Central memory CD4-positive, alpha-beta T cell (primary cell): ENCODE measurements at regions not wholly inside any gene's neighbourhood (a gene's known extent, or its start where the extent isn't known, plus 50 kb on each side); places are given as distances from the start of the nearest gene placed in this dataset.

Experiments
- DNase-seq: peaks from one replicate; pipeline ENCODE4 v3.0.0; 2022

GRCh38 chr16:73326770-73327470 is 279.0 kb upstream of the ZFHX3 start:
- no peak for DNase-seq

DNA sequence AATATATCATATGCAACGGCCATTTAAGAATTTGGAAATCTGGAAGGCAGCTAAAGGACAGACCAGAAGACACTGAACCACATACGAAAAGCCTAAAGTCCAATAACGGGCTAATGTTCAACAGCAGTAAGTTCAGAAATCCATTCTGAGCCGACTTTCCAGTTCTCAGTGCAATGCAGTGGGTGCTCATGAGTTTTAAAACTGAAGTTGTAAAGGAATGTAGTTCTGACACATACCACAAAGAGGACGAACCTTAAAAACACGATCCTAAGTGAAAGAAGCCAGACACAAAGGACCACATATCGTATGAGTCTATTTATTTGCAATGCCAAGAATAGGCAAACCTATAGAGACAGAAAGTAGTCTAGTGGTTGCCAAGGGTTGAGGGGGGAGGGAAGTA is 278.3 kb upstream of the ZFHX3 start:
- no peak for DNase-seq

DNA sequence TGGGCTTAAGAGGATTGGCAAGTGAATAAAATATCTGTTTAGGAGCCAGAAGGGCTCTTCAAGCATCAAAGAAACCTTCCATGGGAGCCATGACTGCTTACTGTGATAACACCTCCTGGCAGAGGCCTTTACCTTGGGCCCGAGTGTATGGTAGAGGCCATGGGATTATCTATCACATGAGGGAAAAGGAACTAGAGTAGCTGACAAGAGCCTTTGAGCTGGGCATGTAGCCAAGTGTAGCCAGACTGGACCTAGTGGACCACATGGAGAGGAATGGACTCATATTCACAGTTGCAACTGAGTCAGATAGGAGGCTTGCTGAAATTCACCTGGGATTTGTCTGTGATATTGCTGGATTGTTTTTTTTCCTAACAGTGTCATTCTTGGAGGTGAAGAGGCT is 276.0 kb upstream of the ZFHX3 start:
- no peak for DNase-seq

GRCh38 chr16:73322856-73323255 is 274.9 kb upstream of the ZFHX3 start:
- DNase-seq: no peak

- DNase-seq: no peak
These were observed 273.9 kb upstream of the ZFHX3 start for GRCh38 chr16:73321853-73322252.

GRCh38 chr16:73319737-73320136 is 271.8 kb upstream of the ZFHX3 start:
- DNase-seq: no peak

DNA sequence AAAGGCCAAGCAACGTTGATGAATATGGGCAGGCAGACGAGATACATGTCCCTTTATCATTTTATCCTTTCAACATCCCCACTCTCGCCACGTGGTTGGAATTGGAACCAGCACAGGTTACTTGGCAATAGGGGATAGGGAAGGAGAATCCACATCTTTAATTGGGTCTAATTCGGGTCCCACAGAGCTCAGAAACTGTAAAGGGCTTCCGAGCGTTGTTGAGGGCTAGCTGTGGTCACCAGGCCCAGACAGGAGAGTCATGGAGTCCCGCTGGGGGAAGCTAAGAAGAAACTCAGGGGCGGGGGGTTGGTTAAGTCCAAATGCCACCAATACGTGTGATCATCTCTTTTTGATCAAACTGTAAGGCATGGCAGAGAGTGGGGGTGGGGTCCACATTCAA is 271.3 kb upstream of the ZFHX3 start:
- no peak for DNase-seq

DNA sequence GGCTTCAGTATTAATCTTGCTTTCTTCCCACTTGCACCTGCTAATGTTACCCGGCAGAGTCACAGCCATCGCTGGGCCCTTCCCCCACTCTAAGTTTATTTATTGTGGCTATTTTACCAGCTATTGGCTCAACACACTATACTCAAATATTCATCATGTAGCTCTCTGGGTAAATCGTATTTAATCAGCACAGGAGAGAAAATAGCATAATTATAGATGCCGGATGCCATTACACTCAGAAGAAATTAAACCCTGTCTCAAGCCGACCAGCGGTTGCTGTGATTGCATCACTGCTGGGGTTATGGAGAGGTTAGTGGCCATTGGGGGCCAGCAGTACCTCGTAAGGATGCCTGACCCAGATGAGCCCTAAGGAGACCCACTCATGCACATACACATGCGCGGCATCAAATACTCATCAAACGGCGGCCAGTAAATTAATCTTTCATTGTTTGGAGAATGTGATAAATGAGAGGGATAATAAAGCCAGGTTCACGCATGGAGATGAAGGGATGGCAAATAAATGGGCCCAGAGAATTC is 269.5 kb upstream of the ZFHX3 start:
- DNase-seq: no peak

- no peak for DNase-seq
These were observed 267.7 kb upstream of the ZFHX3 start for GRCh38 chr16:73315645-73316044.

- DNase-seq: no peak
These were observed 266.0 kb upstream of the ZFHX3 start for GRCh38 chr16:73313950-73314349.

- DNase-seq: no peak
These were observed 264.2 kb upstream of the ZFHX3 start for GRCh38 chr16:73311857-73312723.

GRCh38 chr16:73308771-73309170 is 260.8 kb upstream of the ZFHX3 start:
- no peak for DNase-seq

DNA sequence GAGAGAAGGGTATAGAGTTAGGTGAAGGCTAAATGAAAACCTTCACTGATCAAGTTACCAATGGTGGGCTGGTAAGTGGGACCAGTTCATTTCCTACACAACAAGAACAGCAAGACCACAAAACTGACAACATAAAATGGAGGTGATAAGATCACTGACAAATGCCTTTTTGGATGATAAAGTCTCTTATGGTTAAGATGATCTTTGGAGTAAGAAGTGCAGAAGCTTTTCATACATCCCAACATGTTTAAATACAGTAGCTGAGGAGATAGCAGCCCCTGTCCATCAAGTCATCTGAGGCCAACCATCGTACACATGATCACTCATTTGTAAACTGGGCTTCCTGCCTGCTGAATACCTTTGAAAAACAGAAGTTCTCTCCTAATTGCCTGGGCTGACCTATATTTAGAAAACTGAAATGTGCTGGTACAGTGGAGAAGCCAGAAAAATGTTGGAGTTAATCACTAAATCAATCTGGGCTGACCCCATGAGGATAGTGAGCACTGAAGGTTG is 259.0 kb upstream of the ZFHX3 start:
- DNase-seq: no peak

DNA sequence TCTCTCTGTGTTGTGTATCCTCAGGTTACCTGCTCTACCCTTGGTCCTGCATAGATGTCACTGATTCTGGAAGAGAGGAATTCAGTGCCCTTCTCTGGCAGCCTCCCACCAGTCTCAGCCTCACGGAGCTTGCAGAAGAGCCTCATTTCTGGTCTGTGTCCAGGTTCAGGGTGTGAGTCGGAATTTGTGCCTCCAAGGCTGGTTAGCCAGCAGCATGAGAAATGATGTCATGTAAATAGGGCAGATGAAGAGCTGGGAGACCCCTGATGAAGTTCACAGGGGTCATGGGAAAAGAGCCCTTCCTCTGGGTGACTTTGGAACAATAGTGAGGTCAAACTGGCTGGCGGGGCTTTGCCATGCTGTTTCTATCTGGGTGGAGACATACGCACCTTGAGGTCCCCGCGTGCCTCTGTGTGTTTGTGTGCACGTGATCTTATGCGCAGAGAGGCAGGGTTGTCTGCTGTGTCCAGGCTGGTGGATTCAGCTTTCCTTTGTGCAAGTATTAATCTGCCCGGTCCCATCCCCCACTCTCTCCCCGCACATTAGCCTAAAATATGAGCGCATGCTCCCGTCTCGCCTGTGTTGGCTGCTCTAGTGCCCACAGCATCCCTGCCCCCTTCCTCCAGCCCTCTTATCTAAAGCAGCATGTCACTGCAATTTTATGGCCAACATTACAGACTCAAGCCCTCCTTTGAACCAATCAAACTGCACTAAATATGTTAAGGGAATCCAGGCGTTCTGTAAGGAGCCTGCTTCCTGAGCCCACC is 256.3 kb upstream of the ZFHX3 start:
- no peak for DNase-seq

GRCh38 chr16:73302942-73303341 is 255.0 kb upstream of the ZFHX3 start:
- no peak for DNase-seq

DNA sequence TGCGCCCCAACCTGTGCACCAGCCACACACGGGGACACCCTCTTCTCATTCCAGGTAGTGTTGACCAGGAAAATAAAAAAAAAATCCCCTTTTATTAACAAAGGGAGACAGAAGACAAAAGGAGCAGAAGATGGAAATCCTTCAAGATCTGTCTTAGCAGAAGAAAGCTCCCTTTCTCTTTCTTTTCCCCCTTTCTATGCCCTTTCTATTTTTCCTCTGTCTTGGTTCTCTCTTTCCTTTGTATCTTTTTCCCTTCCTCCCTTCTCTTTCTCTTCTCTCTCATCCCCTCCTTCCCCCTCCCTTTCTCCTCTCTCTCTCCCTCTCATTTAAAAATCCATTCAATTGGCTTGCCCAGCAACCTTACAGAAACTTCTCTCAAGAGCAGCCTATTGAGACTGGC is 254.1 kb upstream of the ZFHX3 start:
- no peak for DNase-seq

GRCh38 chr16:73299346-73299745 is 251.4 kb upstream of the ZFHX3 start:
- DNase-seq: no peak

- DNase-seq: no peak
These were observed 250.6 kb upstream of the ZFHX3 start for GRCh38 chr16:73298562-73298961.

DNA sequence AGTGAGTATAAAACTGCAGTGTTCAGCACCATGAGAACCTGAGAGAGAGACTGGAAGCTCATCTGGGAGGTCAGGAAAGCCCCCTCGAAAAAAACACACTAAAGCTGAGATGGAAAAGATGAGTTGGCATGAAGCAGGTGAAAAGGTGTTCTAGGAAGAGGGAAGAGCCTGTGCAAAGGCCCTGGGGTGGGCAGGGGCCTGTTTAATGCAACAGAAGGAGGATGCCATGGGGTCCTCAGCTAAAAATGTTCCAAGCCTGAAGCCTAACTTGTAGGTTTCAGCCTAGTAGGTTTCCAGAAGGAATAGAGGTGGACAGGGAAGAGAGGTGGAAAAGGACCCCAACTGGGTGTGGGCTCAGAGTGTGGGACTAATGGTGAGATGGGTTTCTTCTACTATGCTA is 242.3 kb upstream of the ZFHX3 start:
- no peak for DNase-seq

GRCh38 chr16:73289232-73289631 is 241.3 kb upstream of the ZFHX3 start:
- DNase-seq: no peak

DNA sequence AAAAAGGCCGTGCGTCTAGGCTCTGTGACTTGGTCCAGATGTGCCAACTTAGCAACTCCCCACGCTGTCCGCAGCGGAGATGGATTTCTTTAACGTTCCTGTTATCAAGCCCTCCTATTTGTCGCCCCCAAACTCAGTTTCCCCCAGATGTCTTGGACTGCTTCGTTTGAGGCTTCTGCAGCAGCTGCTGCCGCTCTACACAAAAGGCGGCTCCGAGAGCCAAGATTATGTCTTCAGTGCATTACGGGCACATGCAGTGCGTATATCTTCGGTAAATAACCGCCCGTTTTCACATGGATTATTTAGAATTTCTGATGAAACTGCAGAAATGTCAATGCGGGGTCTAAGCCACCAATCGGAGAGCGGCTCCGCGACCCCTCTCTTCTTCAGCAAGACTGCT is 240.6 kb upstream of the ZFHX3 start:
- no peak for DNase-seq

GRCh38 chr16:73287859-73288405 is 240.0 kb upstream of the ZFHX3 start:
- no peak for DNase-seq
